ENCODE measurements at regions not wholly inside any gene's neighbourhood (a gene's known extent, or its start where the extent isn't known, plus 50 kb on each side); places are given as distances from the start of the nearest gene placed in this dataset.

- TF ChIP-seq EZH2phosphoT487 (IDR thresholded peaks at IDR 0.05; ENCODE audit: borderline replicate concordance, low read length) (no peak), CTCF (conservative IDR thresholded peaks at IDR 0.05; ENCODE audit: low read depth, low read length) (no peak), EZH2 (IDR thresholded peaks at IDR 0.05; ENCODE audit: low read length, unreplicated experiment) (no peak)
- BruUV-seq (replicated peaks): no TSS peak
- no peak overlapping the region for H3K27ac ChIP-seq (ENCODE audit: low read length)
- ChIA-PET POLR2A (ENCODE audit: unreplicated experiment) (no interaction called here), CTCF (no interaction called here)
- no peak overlapping the region for H3K4me2 ChIP-seq (ENCODE audit: low read length)
- no peaks in the 10 kb centered on the region for H3K4me1 ChIP-seq (ENCODE audit: insufficient read depth, low read length)
- intact Hi-C loops (cut with micrococcal nuclease): no loop called here
- H3K9me3 ChIP-seq (ENCODE audit: low read length): peaks cover 25% of the 10 kb centered on the region; the same call in 1 of the 2 replicates
- H3K4me3 ChIP-seq (ENCODE audit: low read length): no peak overlapping the region
- H3K9ac ChIP-seq (ENCODE audit: low read length): no peak overlapping the region
- no peaks in the 10 kb centered on the region for H3K27me3 ChIP-seq (ENCODE audit: low read length)
- DNase-seq (no peak), ATAC-seq (no peak)
- H2AFZ ChIP-seq (ENCODE audit: low read length): no peak overlapping the region
- H3F3A ChIP-seq (ENCODE audit: low read length, unreplicated experiment): no peaks in the 10 kb centered on the region
- H4K20me1 ChIP-seq (ENCODE audit: low read length): no peaks in the 10 kb centered on the region
- H3K79me2 ChIP-seq (ENCODE audit: low read length): no peaks in the 10 kb centered on the region
- no peaks in the 10 kb centered on the region for H3K36me3 ChIP-seq (ENCODE audit: low read depth, low read length)
- H3K9me2 ChIP-seq (replicated peaks; ENCODE audit: low read length): no peaks in the 10 kb centered on the region
Observed at GRCh38 chr3:26550413-26550812, 72.2 kb upstream of the LRRC3B start.

GRCh38 chr3:26556637-26557036 is 65.9 kb upstream of the LRRC3B start:
- DNase-seq (no peak), ATAC-seq (no peak)
- no peak for TF ChIP-seq EZH2 (IDR thresholded peaks at IDR 0.05; ENCODE audit: low read length, unreplicated experiment)
- no peak for TF ChIP-seq EZH2phosphoT487 (IDR thresholded peaks at IDR 0.05; ENCODE audit: borderline replicate concordance, low read length)
- TF ChIP-seq CTCF (conservative IDR thresholded peaks at IDR 0.05; ENCODE audit: low read depth, low read length): no peak
- H3K4me3 ChIP-seq (ENCODE audit: low read length): no peak overlapping the region
- intact Hi-C loops (cut with micrococcal nuclease): no loop called here
- H3K9ac ChIP-seq (ENCODE audit: low read length): no peak overlapping the region
- H3K4me1 ChIP-seq (ENCODE audit: insufficient read depth, low read length): no peaks in the 10 kb centered on the region
- CTCF ChIA-PET: no interaction called here
- POLR2A ChIA-PET (ENCODE audit: unreplicated experiment): no interaction called here
- no peak overlapping the region for H2AFZ ChIP-seq (ENCODE audit: low read length)
- no peaks in the 10 kb centered on the region for H3K36me3 ChIP-seq (ENCODE audit: low read depth, low read length)
- H3K27me3 ChIP-seq (ENCODE audit: low read length): no peaks in the 10 kb centered on the region
- H3K4me2 ChIP-seq (ENCODE audit: low read length): no peak overlapping the region
- no peaks in the 10 kb centered on the region for H4K20me1 ChIP-seq (ENCODE audit: low read length)
- peaks cover 19% of the 10 kb centered on the region; the same call in 1 of the 2 replicates for H3K9me3 ChIP-seq (ENCODE audit: low read length)
- BruUV-seq (replicated peaks): no TSS peak
- no peaks in the 10 kb centered on the region for H3K79me2 ChIP-seq (ENCODE audit: low read length)
- H3K27ac ChIP-seq (ENCODE audit: low read length): no peak overlapping the region
- no peaks in the 10 kb centered on the region for H3F3A ChIP-seq (ENCODE audit: low read length, unreplicated experiment)
- H3K9me2 ChIP-seq (replicated peaks; ENCODE audit: low read length): no peaks in the 10 kb centered on the region

GRCh38 chr3:26558257-26558656 is 64.3 kb upstream of the LRRC3B start:
- no peaks in the 10 kb centered on the region for H3K36me3 ChIP-seq (ENCODE audit: low read depth, low read length)
- TF ChIP-seq CTCF (conservative IDR thresholded peaks at IDR 0.05; ENCODE audit: low read depth, low read length) (no peak), EZH2phosphoT487 (IDR thresholded peaks at IDR 0.05; ENCODE audit: borderline replicate concordance, low read length) (no peak)
- no peak overlapping the region for H3K4me3 ChIP-seq (ENCODE audit: low read length)
- DNase-seq: no peak
- no peaks in the 10 kb centered on the region for H4K20me1 ChIP-seq (ENCODE audit: low read length)
- CTCF ChIA-PET: no interaction called here
- no peaks in the 10 kb centered on the region for H3F3A ChIP-seq (ENCODE audit: low read length, unreplicated experiment)
- H3K27ac ChIP-seq (ENCODE audit: low read length): no peak overlapping the region
- H3K4me1 ChIP-seq (ENCODE audit: insufficient read depth, low read length): no peaks in the 10 kb centered on the region
- peaks cover 15% of the 10 kb centered on the region; the same call in 1 of the 2 replicates for H3K9me3 ChIP-seq (ENCODE audit: low read length)
- no peaks in the 10 kb centered on the region for H3K9me2 ChIP-seq (replicated peaks; ENCODE audit: low read length)
- H3K9ac ChIP-seq (ENCODE audit: low read length): no peak overlapping the region
- H2AFZ ChIP-seq (ENCODE audit: low read length): no peak overlapping the region
- BruUV-seq (replicated peaks): no TSS peak
- no peaks in the 10 kb centered on the region for H3K79me2 ChIP-seq (ENCODE audit: low read length)
- H3K4me2 ChIP-seq (ENCODE audit: low read length): no peak overlapping the region
- POLR2A ChIA-PET (ENCODE audit: unreplicated experiment): no interaction called here
- H3K27me3 ChIP-seq (ENCODE audit: low read length): no peaks in the 10 kb centered on the region
- intact Hi-C loops (cut with micrococcal nuclease): no loop called here
- ATAC-seq: no peak
